NCI-H460 (cell line): ENCODE measurements at regions not wholly inside any gene's neighbourhood (a gene's known extent, or its start where the extent isn't known, plus 50 kb on each side); places are given as distances from the start of the nearest gene placed in this dataset.

Source experiments
- DNase-seq: peaks from one replicate; pipeline ENCODE4 v3.0.0-alpha.2; 2016; ENCODE audit warnings: low read depth; ENCODE audit errors: extremely low read depth

- DNase-seq, result no peak
Observed at GRCh38 chr13:110826861-110827672, 87.8 kb downstream of the ANKRD10 start.
